Mesenchymal stem cell (in vitro differentiated cells and primary cell): ENCODE measurements at regions not wholly inside any gene's neighbourhood (a gene's known extent, or its start where the extent isn't known, plus 50 kb on each side); places are given as distances from the start of the nearest gene placed in this dataset.

Experiments used
- DNase-seq: peaks from one replicate; pipeline ENCODE4 v3.0.0-alpha.2; 2013
- H2AFZ ChIP-seq: one replicate; pipeline ENCODE4 v1.6.1; 2013; ENCODE audit warnings: low read depth, mild to moderate bottlenecking, control low read depth, inconsistent platforms, low read length, moderate library complexity
- H2AK5ac ChIP-seq: 2 replicates; pipeline ENCODE4 v1.6.1; 2013; ENCODE audit warnings: low read length, moderate library complexity, mild to moderate bottlenecking, inconsistent platforms; ENCODE audit not compliant: severe bottlenecking
- H2BK120ac ChIP-seq: one replicate; pipeline ENCODE4 v1.6.1; 2013; ENCODE audit warnings: low read depth, mild to moderate bottlenecking, inconsistent platforms, low read length, moderate library complexity
- H2BK12ac ChIP-seq, 2 experiments: one replicate each; pipeline ENCODE4 v1.6.1; 2013; ENCODE audit warnings: inconsistent platforms in 2 of 2, low read length in 2 of 2, mild to moderate bottlenecking in 2 of 2, moderate library complexity in 2 of 2, control low read depth in 1 of 2
- H2BK15ac ChIP-seq: one replicate; pipeline ENCODE4 v1.6.1; 2013; ENCODE audit warnings: mild to moderate bottlenecking, low read depth, inconsistent platforms; ENCODE audit not compliant: poor library complexity, severe bottlenecking
- H2BK5ac ChIP-seq: 2 replicates; pipeline ENCODE4 v1.6.1; 2013; ENCODE audit warnings: low read depth, mild to moderate bottlenecking, low read length, control low read depth, inconsistent platforms; ENCODE audit not compliant: poor library complexity, severe bottlenecking
- H3K14ac ChIP-seq, 2 experiments: one replicate each; pipeline ENCODE4 v1.6.1; 2013; ENCODE audit warnings: inconsistent platforms in 2 of 2, low read length in 2 of 2, control low read depth in 1 of 2, mild to moderate bottlenecking in 1 of 2, moderate library complexity in 1 of 2
- H3K18ac ChIP-seq, 2 experiments: one replicate each; pipeline ENCODE4 v1.6.1; 2013; ENCODE audit warnings: inconsistent platforms in 2 of 2, low read length in 2 of 2, control low read depth in 1 of 2, low read depth in 1 of 2, mild to moderate bottlenecking in 1 of 2
- H3K23ac ChIP-seq, 2 experiments: one replicate each; pipeline ENCODE4 v1.6.1; 2013; ENCODE audit warnings: inconsistent platforms in 2 of 2, low read length in 2 of 2, mild to moderate bottlenecking in 2 of 2, moderate library complexity in 2 of 2, control low read depth in 1 of 2
- H3K27ac ChIP-seq: 2 replicates; pipeline ENCODE4 v1.5.1; 2013; ENCODE audit warnings: mild to moderate bottlenecking, moderate library complexity, low read length, control low read depth, inconsistent platforms; ENCODE audit not compliant: poor library complexity, severe bottlenecking
- H3K27me3 ChIP-seq, 2 experiments: 2 replicates each; pipeline versions ENCODE4 v1.6.1 to v1.7.0; 2013; ENCODE audit warnings: low read length in 2 of 2, mild to moderate bottlenecking in 2 of 2, moderate library complexity in 2 of 2, control low read depth in 1 of 2, inconsistent platforms in 1 of 2; ENCODE audit not compliant: control insufficient read depth in 1 of 2, insufficient read depth in 1 of 2
- H3K36me3 ChIP-seq, 2 experiments: 2 replicates each; pipeline versions ENCODE4 v1.6.1 to v1.7.0; 2013; ENCODE audit warnings: low read length in 2 of 2, control low read depth in 1 of 2, inconsistent platforms in 1 of 2, low read depth in 1 of 2, mild to moderate bottlenecking in 1 of 2; ENCODE audit not compliant: insufficient read depth in 2 of 2, control insufficient read depth in 1 of 2
- H3K4ac ChIP-seq, 2 experiments: one replicate each; pipeline ENCODE4 v1.6.1; 2013; ENCODE audit warnings: inconsistent platforms in 2 of 2, low read length in 2 of 2, mild to moderate bottlenecking in 2 of 2, moderate library complexity in 2 of 2, control low read depth in 1 of 2, low read depth in 1 of 2
- H3K4me1 ChIP-seq: 2 replicates; pipeline ENCODE4 v1.6.1; 2013; ENCODE audit warnings: low read depth, low read length, control low read depth; ENCODE audit not compliant: control insufficient read depth, insufficient read depth
- H3K4me2 ChIP-seq: 2 replicates; pipeline ENCODE4 v1.6.1; 2013; ENCODE audit warnings: low read length, mild to moderate bottlenecking, inconsistent platforms; ENCODE audit not compliant: poor library complexity, severe bottlenecking
- H3K4me3 ChIP-seq, 2 experiments: 2 replicates each; pipeline versions ENCODE4 v1.5.1 to v1.7.0; 2013; ENCODE audit warnings: low read length in 2 of 2, mild to moderate bottlenecking in 2 of 2, control low read depth in 1 of 2, low read depth in 1 of 2; ENCODE audit not compliant: insufficient read depth in 1 of 2
- H3K79me1 ChIP-seq: replicated peaks from 2 replicates; pipeline ENCODE4 v1.6.1; 2013; ENCODE audit warnings: mild to moderate bottlenecking, control low read depth, low read length, inconsistent platforms; ENCODE audit not compliant: poor library complexity, severe bottlenecking
- H3K9ac ChIP-seq: 2 replicates; pipeline ENCODE4 v1.7.0; 2013; ENCODE audit warnings: mild to moderate bottlenecking, low read length, moderate library complexity
- H3K9me3 ChIP-seq: 2 replicates; pipeline ENCODE4 v1.7.0; 2013; ENCODE audit warnings: mild to moderate bottlenecking, low read length; ENCODE audit not compliant: control insufficient read depth
- H4K8ac ChIP-seq: one replicate; pipeline ENCODE4 v1.6.1; 2013; ENCODE audit warnings: inconsistent platforms, mild to moderate bottlenecking, low read length, moderate library complexity
- H4K91ac ChIP-seq: one replicate; pipeline ENCODE4 v1.6.1; 2013; ENCODE audit warnings: mild to moderate bottlenecking, low read length, inconsistent platforms
- WGBS: methylation state at CpG from one replicate; pipeline ENCODE4 v1.1.7; 2013; ENCODE audit warnings: mixed read lengths; 5-methylcytosine and 5-hydroxymethylcytosine counted together

- no peak overlapping the region for H3K23ac ChIP-seq
- H3K4me3 ChIP-seq, result no peak overlapping the region
- peaks cover 46% of the 10 kb centered on the region for H3K79me1 ChIP-seq
- H3K4ac ChIP-seq, result no peak overlapping the region
- peaks cover 52% of the 10 kb centered on the region for H3K4me1 ChIP-seq
- no peak overlapping the region for H4K91ac ChIP-seq
- peak overlapping the region in 1 of 2 experiments; percentile 29 for H2BK12ac ChIP-seq
- H2BK120ac ChIP-seq, result no peak overlapping the region
- DNase-seq, result no peak
- no peak overlapping the region for H3K18ac ChIP-seq
- H3K14ac ChIP-seq, result no peak overlapping the region
- H2BK5ac ChIP-seq, result no peak overlapping the region
- no peak overlapping the region for H3K9ac ChIP-seq
- no peak overlapping the region for H3K4me2 ChIP-seq
- H2BK15ac ChIP-seq, result no peak overlapping the region
- H2AFZ ChIP-seq, result no peak overlapping the region
- H3K27me3 ChIP-seq, result no peaks in the 10 kb centered on the region
- WGBS, result 87% methylated on average over 7 of the region's 7 CpGs
- H3K27ac ChIP-seq, result no peak overlapping the region
- H3K36me3 ChIP-seq, result peaks cover 0 to 30% of the 10 kb centered on the region in 2 experiments
- peak overlapping the region; percentile 53 for H2AK5ac ChIP-seq
- H4K8ac ChIP-seq, result no peak overlapping the region
- no peaks in the 10 kb centered on the region for H3K9me3 ChIP-seq
Measured at GRCh38 chr17:72426948-72427760, 306.3 kb downstream of the SOX9 start.

GRCh38 chr17:72427761-72428109 lies 306.9 kb downstream of the SOX9 start:
- Histone ChIP-seq H3K4me3 (no peak overlapping the region), H3K18ac (no peak overlapping the region), H3K9ac (no peak overlapping the region), H4K91ac (no peak overlapping the region), H3K4ac (no peak overlapping the region), H3K23ac (no peak overlapping the region), H2BK15ac (no peak overlapping the region), H3K27me3 (no peaks in the 10 kb centered on the region), H2BK5ac (no peak overlapping the region), H2AK5ac (no peak overlapping the region), H3K14ac (no peak overlapping the region), H2BK12ac (no peak overlapping the region), H2BK120ac (no peak overlapping the region), H3K4me1 (peaks cover 49% of the 10 kb centered on the region), H3K4me2 (no peak overlapping the region), H3K79me1 (peaks cover 46% of the 10 kb centered on the region), H4K8ac (no peak overlapping the region), H3K36me3 (peaks cover 0 to 30% of the 10 kb centered on the region in 2 experiments), H2AFZ (peak overlapping the region; percentile 29), H3K9me3 (no peaks in the 10 kb centered on the region), H3K27ac (no peak overlapping the region)
- 88% methylated on average over 5 of the region's 5 CpGs for whole genome bisulfite sequencing
- DNase-seq, result no peak

GRCh38 chr17:72429066-72429638 lies 308.3 kb downstream of the SOX9 start:
- WGBS, result 89% methylated on average over 4 of the region's 4 CpGs
- peaks cover 0 to 24% of the 10 kb centered on the region in 2 experiments for H3K36me3 ChIP-seq
- H3K18ac ChIP-seq, result peak overlapping the region in 1 of 2 experiments; percentile 18
- H3K79me1 ChIP-seq, result peaks cover 42% of the 10 kb centered on the region
- no peak overlapping the region for H4K91ac ChIP-seq
- no peak overlapping the region for H3K4ac ChIP-seq
- H4K8ac ChIP-seq, result no peak overlapping the region
- no peak overlapping the region for H3K4me3 ChIP-seq
- H2AK5ac ChIP-seq, result no peak overlapping the region
- H3K27me3 ChIP-seq, result no peaks in the 10 kb centered on the region
- no peak overlapping the region for H2BK15ac ChIP-seq
- H3K4me2 ChIP-seq, result no peak overlapping the region
- no peak for DNase-seq
- no peaks in the 10 kb centered on the region for H3K9me3 ChIP-seq
- H3K9ac ChIP-seq, result no peak overlapping the region
- H2BK12ac ChIP-seq, result peak overlapping the region; percentile 6 to 19
- H2BK5ac ChIP-seq, result no peak overlapping the region
- H3K14ac ChIP-seq, result no peak overlapping the region
- peaks cover 38% of the 10 kb centered on the region for H3K4me1 ChIP-seq
- no peak overlapping the region for H2BK120ac ChIP-seq
- H2AFZ ChIP-seq, result no peak overlapping the region
- H3K27ac ChIP-seq, result no peak overlapping the region
- H3K23ac ChIP-seq, result peak overlapping the region in 1 of 2 experiments; percentile 56

GRCh38 chr17:72430611-72431432 lies 310.0 kb downstream of the SOX9 start:
- Histone ChIP-seq H2BK120ac (no peak overlapping the region), H3K18ac (no peak overlapping the region), H3K36me3 (peaks cover 0 to 18% of the 10 kb centered on the region in 2 experiments), H2AK5ac (no peak overlapping the region), H3K27ac (no peak overlapping the region), H3K4me2 (no peak overlapping the region), H3K4me1 (peaks cover 31% of the 10 kb centered on the region), H3K4ac (no peak overlapping the region), H3K27me3 (no peaks in the 10 kb centered on the region), H4K8ac (no peak overlapping the region), H2BK12ac (no peak overlapping the region), H3K79me1 (peaks cover 39% of the 10 kb centered on the region), H3K9me3 (no peaks in the 10 kb centered on the region), H3K4me3 (no peak overlapping the region), H2BK5ac (no peak overlapping the region), H2BK15ac (no peak overlapping the region), H3K14ac (peak overlapping the region in 1 of 2 experiments; percentile 9), H3K23ac (no peak overlapping the region), H2AFZ (no peak overlapping the region), H4K91ac (peak overlapping the region; percentile 28), H3K9ac (no peak overlapping the region)
- 88% methylated on average over 20 of the region's 20 CpGs for WGBS
- no peak for DNase-seq
